NB4 (cell line): ENCODE measurements at regions not wholly inside any gene's neighbourhood (a gene's known extent, or its start where the extent isn't known, plus 50 kb on each side); places are given as distances from the start of the nearest gene placed in this dataset.

Source experiments
- MAX ChIP-seq: IDR thresholded peaks from 2 replicates; pipeline ENCODE4 v1.6.1; 2011; ENCODE audit warnings: low read depth, low read length
- POLR2A ChIP-seq: IDR thresholded peaks from 2 replicates; pipeline ENCODE4 v1.6.1; 2011; ENCODE audit warnings: mild to moderate bottlenecking; ENCODE audit not compliant: insufficient read length; ENCODE audit errors: extremely low read depth
- TF ChIP-seq, protein P1 (sequence below): IDR thresholded peaks from one replicate; pipeline ENCODE4 v1.5.1; 2012; ENCODE audit warnings: low read depth, low read length

- no peak for TF ChIP-seq POLR2A
- TF ChIP-seq, protein P1, sequence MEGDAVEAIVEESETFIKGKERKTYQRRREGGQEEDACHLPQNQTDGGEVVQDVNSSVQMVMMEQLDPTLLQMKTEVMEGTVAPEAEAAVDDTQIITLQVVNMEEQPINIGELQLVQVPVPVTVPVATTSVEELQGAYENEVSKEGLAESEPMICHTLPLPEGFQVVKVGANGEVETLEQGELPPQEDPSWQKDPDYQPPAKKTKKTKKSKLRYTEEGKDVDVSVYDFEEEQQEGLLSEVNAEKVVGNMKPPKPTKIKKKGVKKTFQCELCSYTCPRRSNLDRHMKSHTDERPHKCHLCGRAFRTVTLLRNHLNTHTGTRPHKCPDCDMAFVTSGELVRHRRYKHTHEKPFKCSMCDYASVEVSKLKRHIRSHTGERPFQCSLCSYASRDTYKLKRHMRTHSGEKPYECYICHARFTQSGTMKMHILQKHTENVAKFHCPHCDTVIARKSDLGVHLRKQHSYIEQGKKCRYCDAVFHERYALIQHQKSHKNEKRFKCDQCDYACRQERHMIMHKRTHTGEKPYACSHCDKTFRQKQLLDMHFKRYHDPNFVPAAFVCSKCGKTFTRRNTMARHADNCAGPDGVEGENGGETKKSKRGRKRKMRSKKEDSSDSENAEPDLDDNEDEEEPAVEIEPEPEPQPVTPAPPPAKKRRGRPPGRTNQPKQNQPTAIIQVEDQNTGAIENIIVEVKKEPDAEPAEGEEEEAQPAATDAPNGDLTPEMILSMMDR = no peak
- no peak for TF ChIP-seq MAX
Observed at GRCh38 chr11:15737320-15737719, 619.0 kb downstream of the SOX6 start.
